Body of pancreas (tissue), 4 donors: ENCODE measurements at regions not wholly inside any gene's neighbourhood (a gene's known extent, or its start where the extent isn't known, plus 50 kb on each side); places are given as distances from the start of the nearest gene placed in this dataset.

Experiments used
- CTCF ChIP-seq, 7 experiments: fragments of 450-650 bp in 4 of 7; fragments of 200-600 bp in 3 of 7; sonication (generic) in 3 of 7; IDR thresholded peaks; one replicate each; pipeline ENCODE4 v1.5.1; 2016 to 2019; ENCODE audit warnings: antibody characterized with exemption in 7 of 7
- POLR2A ChIP-seq, 3 donors: fragments of 450-650 bp; IDR thresholded peaks; one replicate each; pipeline ENCODE4 v1.6.1; 2016; ENCODE audit warnings: antibody characterized with exemption in 3 of 3, mild to moderate bottlenecking in 2 of 3

- no peak for TF ChIP-seq CTCF (IDR thresholded peaks at IDR 0.05)
- TF ChIP-seq POLR2A (IDR thresholded peaks at IDR 0.05) = no peak
Observed at GRCh38 chr2:22990246-22990645, 394.7 kb upstream of the KLHL29 start.
